ENCODE measurements at regions not wholly inside any gene's neighbourhood (a gene's known extent, or its start where the extent isn't known, plus 50 kb on each side); places are given as distances from the start of the nearest gene placed in this dataset.

GRCh38 chr7:28310460-28310848, 101.9 kb upstream of the CREB5 start:
- Histone ChIP-seq H3K36me3 (ENCODE audit: control insufficient read depth, insufficient read depth, low read length) (no peaks in the 10 kb centered on the region), H3K27ac (ENCODE audit: low read depth, low read length) (no peak overlapping the region), H3K4me1 (ENCODE audit: control insufficient read depth, insufficient read depth, low read length) (peaks cover 14% of the 10 kb centered on the region), H3K9ac (ENCODE audit: low read length) (no peak overlapping the region), H3K9me3 (ENCODE audit: control insufficient read depth, insufficient read depth, low read depth, low read length) (no peaks in the 10 kb centered on the region), H3K4me3 (ENCODE audit: low read depth, low read length) (no peak overlapping the region), H3K27me3 (ENCODE audit: control insufficient read depth, insufficient read depth, low read length) (peaks cover 3% of the 10 kb centered on the region; the same call in 1 of the 2 replicates)

- no peak overlapping the region for H3K4me3 ChIP-seq (ENCODE audit: low read depth, low read length)
- H3K9me3 ChIP-seq (ENCODE audit: control insufficient read depth, insufficient read depth, low read depth, low read length), result no peaks in the 10 kb centered on the region
- peaks cover 14% of the 10 kb centered on the region for H3K4me1 ChIP-seq (ENCODE audit: control insufficient read depth, insufficient read depth, low read length)
- no peaks in the 10 kb centered on the region for H3K36me3 ChIP-seq (ENCODE audit: control insufficient read depth, insufficient read depth, low read length)
- no peak overlapping the region for H3K9ac ChIP-seq (ENCODE audit: low read length)
- peaks cover 3% of the 10 kb centered on the region; the same call in 1 of the 2 replicates for H3K27me3 ChIP-seq (ENCODE audit: control insufficient read depth, insufficient read depth, low read length)
- no peak overlapping the region for H3K27ac ChIP-seq (ENCODE audit: low read depth, low read length)
These were observed 100.6 kb upstream of the CREB5 start for GRCh38 chr7:28311670-28312069.

GRCh38 chr7:28312948-28313347, 99.4 kb upstream of the CREB5 start:
- Histone ChIP-seq H3K9me3 (ENCODE audit: control insufficient read depth, insufficient read depth, low read depth, low read length) (no peaks in the 10 kb centered on the region), H3K9ac (ENCODE audit: low read length) (no peak overlapping the region), H3K27ac (ENCODE audit: low read depth, low read length) (no peak overlapping the region), H3K4me1 (ENCODE audit: control insufficient read depth, insufficient read depth, low read length) (peaks cover 14% of the 10 kb centered on the region), H3K4me3 (ENCODE audit: low read depth, low read length) (no peak overlapping the region), H3K27me3 (ENCODE audit: control insufficient read depth, insufficient read depth, low read length) (peaks cover 3% of the 10 kb centered on the region; the same call in 1 of the 2 replicates), H3K36me3 (ENCODE audit: control insufficient read depth, insufficient read depth, low read length) (no peaks in the 10 kb centered on the region)

GRCh38 chr7:28314841-28315240, 97.5 kb upstream of the CREB5 start:
- Histone ChIP-seq H3K27me3 (ENCODE audit: control insufficient read depth, insufficient read depth, low read length) (peaks cover 3% of the 10 kb centered on the region; the same call in 1 of the 2 replicates), H3K36me3 (ENCODE audit: control insufficient read depth, insufficient read depth, low read length) (no peaks in the 10 kb centered on the region), H3K9me3 (ENCODE audit: control insufficient read depth, insufficient read depth, low read depth, low read length) (no peaks in the 10 kb centered on the region), H3K4me3 (ENCODE audit: low read depth, low read length) (no peak overlapping the region), H3K27ac (ENCODE audit: low read depth, low read length) (no peak overlapping the region), H3K4me1 (ENCODE audit: control insufficient read depth, insufficient read depth, low read length) (peaks cover 14% of the 10 kb centered on the region), H3K9ac (ENCODE audit: low read length) (no peak overlapping the region)

- H3K27me3 ChIP-seq (ENCODE audit: control insufficient read depth, insufficient read depth, low read length), result peaks cover 3% of the 10 kb centered on the region; the same call in 1 of the 2 replicates
- H3K27ac ChIP-seq (ENCODE audit: low read depth, low read length), result no peak overlapping the region
- H3K4me3 ChIP-seq (ENCODE audit: low read depth, low read length), result no peak overlapping the region
- peaks cover 14% of the 10 kb centered on the region for H3K4me1 ChIP-seq (ENCODE audit: control insufficient read depth, insufficient read depth, low read length)
- H3K36me3 ChIP-seq (ENCODE audit: control insufficient read depth, insufficient read depth, low read length), result no peaks in the 10 kb centered on the region
- H3K9ac ChIP-seq (ENCODE audit: low read length), result no peak overlapping the region
- no peaks in the 10 kb centered on the region for H3K9me3 ChIP-seq (ENCODE audit: control insufficient read depth, insufficient read depth, low read depth, low read length)
These were observed 96.5 kb upstream of the CREB5 start for GRCh38 chr7:28315565-28316410.

GRCh38 chr7:28316489-28316888, 95.8 kb upstream of the CREB5 start:
- Histone ChIP-seq H3K9ac (ENCODE audit: low read length) (no peak overlapping the region), H3K36me3 (ENCODE audit: control insufficient read depth, insufficient read depth, low read length) (no peaks in the 10 kb centered on the region), H3K27me3 (ENCODE audit: control insufficient read depth, insufficient read depth, low read length) (peaks cover 3% of the 10 kb centered on the region; the same call in 1 of the 2 replicates), H3K27ac (ENCODE audit: low read depth, low read length) (no peak overlapping the region), H3K4me3 (ENCODE audit: low read depth, low read length) (no peak overlapping the region), H3K9me3 (ENCODE audit: control insufficient read depth, insufficient read depth, low read depth, low read length) (no peaks in the 10 kb centered on the region), H3K4me1 (ENCODE audit: control insufficient read depth, insufficient read depth, low read length) (peaks cover 11% of the 10 kb centered on the region)

- peaks cover 3% of the 10 kb centered on the region; the same call in 1 of the 2 replicates for H3K27me3 ChIP-seq (ENCODE audit: control insufficient read depth, insufficient read depth, low read length)
- H3K9me3 ChIP-seq (ENCODE audit: control insufficient read depth, insufficient read depth, low read depth, low read length), result no peaks in the 10 kb centered on the region
- no peak overlapping the region for H3K27ac ChIP-seq (ENCODE audit: low read depth, low read length)
- peaks cover 2% of the 10 kb centered on the region; the same call in 1 of the 2 replicates for H3K4me1 ChIP-seq (ENCODE audit: control insufficient read depth, insufficient read depth, low read length)
- no peak overlapping the region for H3K9ac ChIP-seq (ENCODE audit: low read length)
- H3K36me3 ChIP-seq (ENCODE audit: control insufficient read depth, insufficient read depth, low read length), result no peaks in the 10 kb centered on the region
- H3K4me3 ChIP-seq (ENCODE audit: low read depth, low read length), result no peak overlapping the region
These were observed 94.1 kb upstream of the CREB5 start for GRCh38 chr7:28318101-28318762.

- Histone ChIP-seq H3K27me3 (ENCODE audit: control insufficient read depth, insufficient read depth, low read length) (no peaks in the 10 kb centered on the region), H3K4me1 (ENCODE audit: control insufficient read depth, insufficient read depth, low read length) (peaks cover 2% of the 10 kb centered on the region; the same call in 1 of the 2 replicates), H3K9me3 (ENCODE audit: control insufficient read depth, insufficient read depth, low read depth, low read length) (no peaks in the 10 kb centered on the region), H3K36me3 (ENCODE audit: control insufficient read depth, insufficient read depth, low read length) (no peaks in the 10 kb centered on the region), H3K4me3 (ENCODE audit: low read depth, low read length) (no peak overlapping the region), H3K27ac (ENCODE audit: low read depth, low read length) (no peak overlapping the region), H3K9ac (ENCODE audit: low read length) (no peak overlapping the region)
These were observed 88.5 kb upstream of the CREB5 start for GRCh38 chr7:28323833-28324232.

- H3K4me3 ChIP-seq (ENCODE audit: low read depth, low read length), result no peak overlapping the region
- H3K9me3 ChIP-seq (ENCODE audit: control insufficient read depth, insufficient read depth, low read depth, low read length), result no peaks in the 10 kb centered on the region
- H3K27me3 ChIP-seq (ENCODE audit: control insufficient read depth, insufficient read depth, low read length), result no peaks in the 10 kb centered on the region
- no peak overlapping the region for H3K9ac ChIP-seq (ENCODE audit: low read length)
- H3K27ac ChIP-seq (ENCODE audit: low read depth, low read length), result no peak overlapping the region
- no peaks in the 10 kb centered on the region for H3K36me3 ChIP-seq (ENCODE audit: control insufficient read depth, insufficient read depth, low read length)
- H3K4me1 ChIP-seq (ENCODE audit: control insufficient read depth, insufficient read depth, low read length), result peaks cover 6% of the 10 kb centered on the region; the same call in 1 of the 2 replicates
These were observed 84.2 kb upstream of the CREB5 start for GRCh38 chr7:28328146-28328545.

- no peak overlapping the region for H3K4me3 ChIP-seq (ENCODE audit: low read depth, low read length)
- no peaks in the 10 kb centered on the region for H3K9me3 ChIP-seq (ENCODE audit: control insufficient read depth, insufficient read depth, low read depth, low read length)
- no peaks in the 10 kb centered on the region for H3K27me3 ChIP-seq (ENCODE audit: control insufficient read depth, insufficient read depth, low read length)
- H3K4me1 ChIP-seq (ENCODE audit: control insufficient read depth, insufficient read depth, low read length), result peaks cover 6% of the 10 kb centered on the region; the same call in 1 of the 2 replicates
- no peak overlapping the region for H3K27ac ChIP-seq (ENCODE audit: low read depth, low read length)
- H3K9ac ChIP-seq (ENCODE audit: low read length), result no peak overlapping the region
- no peaks in the 10 kb centered on the region for H3K36me3 ChIP-seq (ENCODE audit: control insufficient read depth, insufficient read depth, low read length)
These were observed 83.3 kb upstream of the CREB5 start for GRCh38 chr7:28328822-28329660.
